GM18870 (cell line): ENCODE measurements at regions not wholly inside any gene's neighbourhood (a gene's known extent, or its start where the extent isn't known, plus 50 kb on each side); places are given as distances from the start of the nearest gene placed in this dataset.

Experiments used
- ATAC-seq: cut with Tn5 transposase; IDR thresholded peaks from one replicate; pipeline ENCODE4 v1.9.1; 2021; ENCODE audit warnings: moderate library complexity; ENCODE audit not compliant: unreplicated experiment

DNA sequence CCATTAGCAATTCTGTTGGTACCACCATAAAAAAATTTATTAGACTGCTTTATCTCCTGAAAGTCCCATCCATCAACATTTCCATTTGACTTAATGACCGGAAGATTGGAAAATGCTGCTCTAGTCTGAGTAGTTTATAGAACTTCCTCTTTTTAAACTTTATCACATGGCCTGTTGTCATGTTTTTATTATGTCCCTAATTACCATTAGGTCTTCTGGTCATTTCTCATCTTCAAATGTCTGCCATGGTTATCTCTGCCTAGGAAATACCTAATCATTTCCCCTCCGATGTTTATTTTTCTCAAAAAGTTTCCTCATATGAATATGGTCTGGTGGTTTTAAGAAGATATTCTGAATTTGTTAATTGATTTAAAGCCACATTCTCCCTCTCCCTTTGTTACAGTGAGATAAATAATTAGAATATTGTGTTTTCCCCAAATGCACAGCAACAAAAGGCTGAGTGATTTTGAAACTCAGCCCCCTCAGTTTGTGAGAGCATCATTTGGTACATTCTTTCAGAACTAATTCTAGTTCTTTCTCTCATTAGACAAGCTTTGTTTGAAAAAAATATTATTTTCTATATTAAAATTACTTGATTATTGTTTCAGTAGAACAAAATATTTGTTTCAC lies 317.1 kb upstream of the ST6GAL2 start:
- ATAC-seq, result no peak

DNA sequence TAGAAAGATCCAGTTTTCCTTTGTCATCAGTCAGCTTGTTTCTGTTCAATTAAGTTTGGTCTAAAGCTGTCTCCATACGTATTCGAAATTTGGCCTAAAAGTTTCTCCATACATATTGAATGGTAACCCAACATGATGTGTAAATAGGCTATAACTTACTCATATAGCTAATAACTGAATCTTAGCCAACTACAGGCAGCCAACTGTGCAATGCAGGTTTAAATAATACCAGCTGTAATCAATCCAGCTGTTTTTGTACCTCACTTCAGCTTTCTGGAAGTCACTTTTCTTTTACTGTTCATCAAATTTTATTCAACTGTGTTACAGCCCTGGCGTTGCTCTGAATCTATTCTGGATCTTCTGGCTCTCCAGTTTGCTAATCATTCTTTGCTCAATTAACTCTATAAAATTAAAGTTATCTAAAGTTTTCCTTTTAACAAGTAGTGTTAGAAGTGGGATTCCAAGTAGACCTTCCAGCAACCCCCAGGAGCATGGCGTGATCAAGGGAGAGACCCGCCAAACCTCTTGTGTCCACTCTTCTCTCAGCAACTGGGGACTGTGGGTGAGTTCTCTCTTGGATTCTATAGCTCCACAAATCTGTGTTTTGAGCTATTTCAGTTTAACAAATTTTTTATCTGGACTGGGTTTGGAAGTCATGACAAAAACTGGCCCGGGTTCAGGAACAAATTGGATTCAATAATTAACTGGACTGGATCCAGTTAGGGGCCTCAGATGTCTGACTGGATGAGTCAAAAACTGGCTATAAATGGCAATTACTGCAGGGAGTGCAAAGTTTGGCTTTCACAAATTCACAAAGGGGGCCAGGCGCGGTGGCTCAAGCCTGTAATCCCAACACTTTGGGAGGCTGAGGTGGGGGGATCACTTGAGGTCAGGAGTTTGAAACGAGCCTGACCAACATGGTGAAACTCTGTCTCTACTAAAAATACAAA lies 329.7 kb upstream of the ST6GAL2 start:
- ATAC-seq, result no peak

DNA sequence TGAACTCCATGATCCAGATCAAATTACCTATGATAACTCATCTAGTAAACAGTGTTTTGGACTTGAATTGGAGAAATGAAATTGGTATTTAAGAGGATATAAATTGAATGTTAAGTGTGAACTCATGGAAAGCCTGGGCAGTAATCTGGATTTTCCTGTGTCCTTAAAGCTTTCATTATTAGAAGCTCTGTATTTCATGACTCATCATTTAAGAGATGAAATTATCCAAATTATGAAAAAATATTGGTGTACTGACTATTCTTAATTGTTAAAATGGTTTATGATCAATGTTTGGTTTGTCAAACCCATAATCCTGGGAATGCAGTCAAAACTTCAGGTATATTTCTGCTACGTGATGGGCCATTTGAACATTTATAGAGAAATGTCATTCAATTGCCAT lies 332.2 kb upstream of the ST6GAL2 start:
- ATAC-seq, result no peak

DNA sequence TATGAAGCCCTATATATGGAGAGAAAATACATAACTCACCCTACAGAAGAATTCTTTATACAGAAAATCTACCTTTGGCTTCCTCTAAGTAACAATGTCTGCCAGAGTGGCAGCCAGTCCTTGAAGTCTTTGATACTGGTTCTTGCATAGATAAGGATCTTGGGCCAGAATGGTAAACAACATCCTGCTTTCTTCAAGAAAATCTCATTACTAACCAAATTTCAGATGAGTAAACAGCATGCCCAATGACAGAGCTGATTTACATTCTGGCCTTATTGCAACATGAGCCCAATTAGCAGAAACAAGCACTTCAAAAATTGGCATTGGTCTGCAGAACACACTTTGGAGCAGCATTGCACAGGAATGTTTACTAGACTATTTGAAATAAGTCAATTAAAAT lies 336.5 kb upstream of the ST6GAL2 start:
- ATAC-seq, result no peak

DNA sequence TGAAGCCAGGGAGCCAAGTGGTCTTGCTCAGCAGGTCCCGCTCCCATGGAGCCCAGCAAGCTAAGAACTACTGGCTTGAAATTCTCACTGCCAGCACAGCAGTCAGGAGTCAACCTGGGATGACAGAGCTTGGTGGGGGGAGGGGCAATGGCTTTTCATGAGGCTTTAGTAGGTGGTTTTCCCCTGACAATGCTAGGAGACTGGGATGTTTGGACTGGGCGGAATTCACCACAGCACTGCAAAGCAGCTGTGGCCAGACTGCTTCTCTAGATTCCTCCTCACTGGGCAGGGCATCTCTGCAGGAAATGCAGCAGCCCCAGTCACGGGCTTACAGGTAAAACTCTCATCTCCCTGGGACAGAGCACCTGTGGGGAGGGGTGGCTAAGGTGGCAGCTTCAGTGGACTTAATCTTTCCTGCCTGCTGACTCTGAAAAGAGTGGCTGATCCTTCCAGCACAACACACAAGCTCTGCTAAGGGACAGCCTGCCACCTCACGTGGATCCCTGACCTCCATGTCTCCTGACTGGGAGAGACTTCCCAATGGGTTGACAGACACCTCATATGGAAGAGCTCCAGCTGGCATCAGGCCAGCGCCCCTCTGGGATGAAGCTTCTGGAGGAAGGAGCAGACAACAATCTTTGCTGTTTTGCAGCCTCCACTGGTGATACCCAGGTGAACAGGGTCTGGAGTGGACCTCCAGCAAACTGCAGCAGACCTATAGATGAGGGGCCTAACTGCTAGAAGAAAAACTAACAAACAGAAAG lies 349.7 kb upstream of the ST6GAL2 start:
- no peak for ATAC-seq

DNA sequence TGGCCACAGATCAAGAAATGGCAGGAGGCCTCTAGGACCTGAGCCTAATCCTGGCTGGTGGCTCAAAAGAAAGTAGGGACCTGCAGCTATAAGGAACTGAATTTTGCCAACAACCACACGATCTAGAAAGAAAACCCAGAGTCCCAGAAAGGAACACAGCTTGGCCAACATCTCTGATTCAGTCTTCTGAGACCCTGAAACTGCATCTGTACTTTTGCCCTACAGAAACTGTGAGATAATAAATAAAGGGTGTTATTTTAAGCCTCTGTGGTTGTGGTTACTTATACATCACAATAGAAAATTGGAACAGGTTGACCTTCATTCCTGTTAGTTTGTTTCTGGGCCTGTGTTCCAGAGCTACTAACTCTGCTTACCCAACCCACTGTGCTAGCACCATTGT lies 356.8 kb upstream of the ST6GAL2 start:
- ATAC-seq, result no peak

DNA sequence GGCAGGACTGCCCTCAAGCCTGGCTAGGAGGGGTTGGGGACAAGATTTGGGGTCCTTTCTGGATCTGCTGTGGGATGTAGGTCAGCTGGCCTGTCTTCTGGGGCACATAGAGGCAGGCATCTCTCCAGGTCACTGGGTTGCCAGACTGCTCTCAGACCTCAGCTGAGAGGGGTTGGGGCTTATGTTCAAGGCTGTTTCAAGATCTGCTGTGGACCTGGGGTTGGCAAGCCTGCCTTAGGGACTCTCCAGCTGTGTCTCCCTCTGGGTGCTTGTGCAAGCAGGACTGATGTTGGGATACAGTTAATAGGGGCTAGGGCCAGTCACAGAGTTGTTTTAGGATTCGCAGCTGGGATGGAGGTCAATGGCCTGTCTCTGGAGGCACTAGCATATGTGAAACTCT lies 363.0 kb upstream of the ST6GAL2 start:
- no peak for ATAC-seq

DNA sequence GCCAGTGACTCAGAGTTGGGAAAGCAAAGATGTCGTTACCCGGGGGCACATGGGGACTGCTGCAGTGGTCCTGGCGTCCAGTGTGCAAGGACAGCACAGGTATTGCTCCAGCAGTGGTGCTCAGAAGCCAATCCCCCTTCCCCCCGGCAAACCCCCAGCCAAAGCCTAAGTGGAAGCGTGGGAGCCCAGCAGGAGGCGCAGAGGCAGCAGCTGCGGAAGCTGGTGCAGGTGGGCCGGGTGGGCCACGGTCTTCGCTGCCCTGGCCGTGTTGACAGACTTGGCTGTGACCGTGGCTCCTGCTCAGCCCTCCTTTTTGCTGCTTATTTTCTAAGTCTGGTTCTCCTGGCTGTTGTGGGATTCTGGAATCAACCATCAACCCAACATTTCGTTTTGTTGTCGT lies 369.8 kb upstream of the ST6GAL2 start:
- ATAC-seq, result no peak

DNA sequence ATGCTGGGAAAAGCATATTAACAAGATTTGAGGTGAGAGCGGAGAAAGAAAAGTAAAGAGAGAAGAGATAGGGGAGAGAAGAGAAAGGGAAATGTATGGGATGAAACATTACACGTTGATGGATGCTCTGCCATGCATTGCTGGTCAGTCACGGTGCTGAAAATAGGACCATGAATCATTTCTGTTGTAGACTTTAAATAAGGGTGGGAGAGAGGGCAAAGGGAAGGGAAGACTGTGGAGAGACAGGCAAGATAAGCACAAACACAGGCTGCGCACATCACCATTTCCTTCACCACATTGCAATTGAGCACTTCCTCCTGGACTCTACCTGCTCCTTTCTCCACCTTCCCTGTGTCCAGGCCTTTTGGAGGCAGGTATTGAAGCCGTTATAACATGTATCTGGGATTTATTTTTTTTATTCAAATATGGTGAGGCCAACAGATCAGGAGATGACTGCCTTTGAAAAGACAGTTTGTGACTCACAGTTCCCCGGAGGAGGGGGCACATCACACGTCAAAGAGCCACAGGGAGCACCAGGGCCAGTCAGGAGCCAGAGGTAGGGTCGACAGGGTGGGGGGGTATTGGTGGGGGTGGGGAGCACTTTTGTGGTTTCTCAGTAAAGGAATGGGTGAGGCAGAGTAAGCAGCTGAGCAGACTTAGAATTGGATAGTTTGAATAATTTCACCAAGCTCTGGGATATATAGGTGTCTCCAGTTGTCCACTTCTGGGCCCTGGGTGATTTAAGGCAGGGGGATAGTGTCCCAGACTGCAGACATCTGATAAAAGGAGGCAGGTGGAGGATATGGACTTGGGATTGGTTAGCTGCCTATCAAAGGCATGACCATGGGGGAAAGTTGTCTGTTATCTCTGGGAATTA lies 372.8 kb upstream of the ST6GAL2 start:
- no peak for ATAC-seq

DNA sequence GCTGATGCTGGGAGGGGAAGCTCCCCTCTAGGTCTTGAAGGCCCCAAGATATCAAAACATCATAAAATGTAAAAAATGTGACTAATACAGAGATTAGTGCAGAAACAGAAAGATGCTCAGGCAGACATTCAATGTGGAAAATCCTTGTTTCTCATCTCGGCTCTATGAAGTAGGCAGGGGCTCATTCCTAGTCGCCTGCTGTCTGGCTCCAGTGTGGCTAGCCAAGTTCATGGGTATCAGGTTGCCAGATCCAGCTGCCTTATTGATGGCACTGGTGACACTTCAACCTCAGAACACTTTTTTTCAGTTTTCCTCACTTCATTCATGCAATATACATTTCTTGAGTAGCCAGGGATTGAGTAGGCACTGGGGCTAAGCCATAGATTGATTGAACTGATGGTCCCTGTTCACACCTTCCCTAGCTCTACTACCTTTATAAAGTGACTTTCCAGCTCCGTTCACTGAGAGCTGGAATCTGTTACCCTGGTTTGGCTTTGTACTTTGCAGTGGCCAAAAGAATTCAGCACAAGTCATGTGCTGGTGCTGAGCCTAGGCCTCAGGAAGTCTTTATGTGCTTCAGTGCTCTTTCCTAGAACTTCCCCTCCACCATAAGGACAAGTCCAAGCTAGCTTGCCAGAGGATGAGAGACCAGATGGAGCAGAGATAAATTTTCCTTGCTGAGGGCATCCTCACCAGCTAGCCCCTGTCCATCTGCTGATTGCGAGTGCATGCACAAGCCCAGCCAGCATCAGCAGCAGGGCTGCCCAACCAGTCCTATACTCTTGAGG lies 373.6 kb upstream of the ST6GAL2 start:
- ATAC-seq, result no peak

DNA sequence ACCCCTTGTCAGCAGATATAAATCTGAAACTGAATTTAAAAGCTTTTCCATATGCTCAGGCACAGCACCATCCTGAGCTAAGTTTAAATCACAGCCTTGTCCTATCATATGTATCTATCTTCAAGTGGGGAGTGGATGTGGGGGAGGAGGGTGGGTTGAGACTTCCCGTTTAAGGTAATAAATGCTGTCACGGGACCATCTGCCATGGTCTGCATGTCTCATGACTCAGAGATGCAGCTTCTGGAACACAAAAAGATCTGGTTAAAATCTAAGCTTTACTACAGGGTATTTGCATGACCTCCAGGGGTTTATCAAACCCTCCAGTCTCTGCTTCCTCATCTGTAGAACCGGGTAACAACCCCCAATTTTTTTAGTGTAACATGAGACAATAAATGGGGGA lies 377.7 kb upstream of the ST6GAL2 start:
- no peak for ATAC-seq

DNA sequence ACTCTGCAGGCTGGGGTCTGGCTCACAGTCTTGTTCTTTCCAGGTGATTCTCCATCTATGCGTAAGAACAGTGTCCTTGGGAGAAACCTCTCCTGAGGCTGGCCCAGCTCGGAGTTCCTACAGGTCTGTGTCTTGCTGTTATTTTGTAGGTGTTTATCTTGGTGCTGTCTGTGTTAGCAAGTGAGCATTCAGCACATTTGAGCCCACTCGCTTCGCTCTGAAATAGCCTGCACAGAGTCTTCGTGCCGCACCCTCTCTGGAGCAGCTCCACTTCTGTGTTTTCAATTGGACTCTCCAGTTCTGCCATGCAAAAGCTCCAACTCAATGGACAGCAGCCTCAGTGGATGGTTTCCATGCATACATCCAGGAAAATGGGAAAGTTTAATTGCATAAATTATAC lies 378.2 kb upstream of the ST6GAL2 start:
- ATAC-seq, result no peak

DNA sequence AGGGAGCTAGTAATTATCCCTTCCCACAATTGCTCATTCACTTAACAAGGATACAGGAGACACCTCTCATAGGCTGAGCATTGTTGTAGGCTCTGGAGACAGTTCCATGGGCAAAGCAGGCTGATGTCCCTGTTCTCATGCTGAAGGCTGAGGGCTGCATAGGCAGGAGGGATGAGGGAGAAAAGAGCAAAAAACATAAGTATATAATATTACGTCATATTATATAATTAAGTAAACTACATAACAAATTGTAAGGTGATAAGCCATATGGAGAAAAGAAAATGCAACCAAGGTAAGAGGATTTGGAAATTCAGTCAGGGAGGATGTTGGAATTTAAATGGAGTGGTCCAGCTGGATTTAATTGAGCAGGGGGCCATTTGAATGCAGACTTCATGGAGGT lies 380.6 kb upstream of the ST6GAL2 start:
- no peak for ATAC-seq

DNA sequence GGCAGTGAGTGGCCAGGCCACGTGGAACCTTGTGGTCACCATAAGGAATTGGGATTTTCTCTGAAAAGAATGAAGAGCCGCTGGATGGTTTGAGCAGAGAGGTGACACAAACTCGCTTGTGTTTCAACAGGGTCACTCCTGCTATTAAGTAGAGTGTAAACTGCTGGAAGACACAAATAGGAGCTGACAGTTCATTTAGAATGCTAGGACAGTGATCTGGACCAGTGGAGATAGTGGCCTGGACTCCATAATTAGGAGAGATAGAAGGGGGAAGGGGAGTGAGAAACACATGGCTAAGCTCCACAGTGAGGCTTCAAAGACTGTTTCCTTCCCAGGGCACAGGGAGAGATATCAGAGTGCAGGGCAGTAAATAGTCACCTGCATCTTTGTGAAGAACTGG lies 381.1 kb upstream of the ST6GAL2 start:
- no peak for ATAC-seq

DNA sequence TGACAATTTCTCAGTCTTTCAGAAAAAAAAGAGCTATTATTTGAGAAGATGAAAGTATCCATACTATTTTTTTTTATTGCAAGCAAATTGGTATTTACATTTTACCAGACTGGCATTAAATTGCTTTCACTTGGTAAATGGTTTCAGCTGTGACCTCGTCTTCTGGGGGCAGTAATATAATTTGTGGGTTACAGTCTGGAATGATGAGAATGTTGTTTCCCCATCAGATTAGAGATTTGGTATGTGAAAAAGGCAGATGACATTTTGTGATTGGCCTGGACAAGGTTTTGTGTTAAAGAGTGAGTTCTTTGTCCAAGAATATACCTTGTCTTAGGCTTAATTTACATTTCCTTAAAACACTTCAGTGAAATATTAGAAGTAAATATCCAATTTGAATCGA lies 390.1 kb upstream of the ST6GAL2 start:
- no peak for ATAC-seq

DNA sequence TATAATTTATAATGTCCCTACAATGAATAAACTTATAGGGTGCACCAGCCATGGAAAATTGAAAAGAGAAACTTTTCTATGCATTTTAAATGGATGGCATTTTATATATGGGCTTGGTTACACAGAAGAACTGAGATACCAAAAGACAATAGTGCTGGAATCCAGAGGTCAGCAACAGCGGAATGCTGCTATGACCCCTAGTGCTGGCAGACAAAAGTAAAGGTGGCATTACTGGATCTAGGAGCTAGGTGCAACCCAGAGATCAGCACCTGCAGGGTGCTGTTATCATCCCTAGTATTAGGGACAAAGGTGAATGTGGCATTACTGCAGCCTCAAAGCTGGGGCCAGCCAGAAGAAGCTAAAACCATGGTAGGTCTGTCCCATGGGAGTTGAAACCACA lies 392.7 kb upstream of the ST6GAL2 start:
- ATAC-seq, result no peak

DNA sequence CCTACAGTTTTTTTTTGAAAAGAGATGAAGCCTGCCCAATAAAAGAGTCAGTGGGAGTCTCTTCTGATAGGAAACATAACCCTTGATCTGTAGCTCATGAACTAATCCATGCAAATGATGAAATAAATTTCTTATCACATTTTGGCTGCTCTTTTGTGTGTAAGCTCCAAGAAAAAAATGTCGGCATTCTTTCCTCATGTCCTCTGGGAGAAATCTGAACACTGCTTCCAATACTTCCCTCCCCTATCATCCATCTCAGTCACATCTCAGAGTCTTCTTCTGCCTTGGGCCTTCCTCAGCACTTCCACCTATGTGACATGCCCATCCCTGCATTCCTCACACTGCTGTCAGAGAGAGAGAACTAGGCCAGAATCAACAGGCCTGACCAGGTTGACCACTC lies 395.7 kb upstream of the ST6GAL2 start:
- ATAC-seq, result no peak

DNA sequence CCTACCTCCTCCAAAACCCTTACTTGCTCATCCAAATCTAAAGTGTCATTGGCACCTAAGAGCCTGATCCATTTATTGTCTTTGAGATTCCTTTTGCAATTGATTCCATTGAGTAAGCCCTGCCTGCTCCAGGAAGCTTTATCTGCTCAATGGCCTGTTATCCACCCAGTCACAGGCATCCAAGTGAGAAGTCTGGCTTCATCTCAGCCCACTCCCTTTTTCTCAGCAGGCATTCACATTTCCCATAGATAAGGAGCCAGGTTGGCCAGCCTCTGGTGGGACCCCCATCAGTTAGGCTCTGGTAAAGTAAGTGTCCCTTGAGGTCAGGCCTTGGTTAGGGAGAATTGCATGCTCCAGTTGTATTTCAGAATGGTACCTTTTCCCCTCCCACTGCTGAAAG lies 396.2 kb upstream of the ST6GAL2 start:
- ATAC-seq, result no peak

DNA sequence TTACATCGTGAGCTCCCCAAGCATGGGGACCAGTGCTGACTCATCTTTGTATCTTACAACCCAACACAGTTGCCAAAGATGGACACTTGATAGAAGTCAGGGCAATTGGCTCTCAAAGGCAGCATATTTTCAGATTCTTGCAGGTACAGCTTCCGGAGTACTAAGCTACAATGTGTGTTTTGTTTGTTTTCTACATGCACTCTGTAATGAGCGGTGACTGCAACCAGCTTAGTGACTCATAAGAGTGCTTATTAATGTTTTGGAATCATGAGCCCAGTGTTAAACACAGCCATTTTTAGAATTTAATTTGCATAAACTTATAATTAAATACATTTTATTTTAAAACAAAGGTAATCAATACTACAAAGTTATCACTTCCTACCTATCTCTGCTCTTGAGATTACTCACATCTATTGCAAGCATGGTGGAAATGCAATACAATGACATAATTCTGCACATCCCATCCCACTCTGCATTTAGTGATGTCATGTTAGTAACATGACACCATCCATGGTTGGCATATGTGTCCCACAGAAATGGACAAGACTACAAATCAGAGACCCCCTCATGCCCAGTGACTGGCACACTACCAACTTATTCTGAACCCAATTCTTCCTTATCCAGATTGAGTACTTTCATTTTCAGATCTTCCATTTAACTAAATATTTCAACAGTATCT lies 399.8 kb upstream of the ST6GAL2 start:
- no peak for ATAC-seq
